Hepatocyte (in vitro differentiated cells): ENCODE measurements at regions not wholly inside any gene's neighbourhood (a gene's known extent, or its start where the extent isn't known, plus 50 kb on each side); places are given as distances from the start of the nearest gene placed in this dataset.
"Not testable (repeated sequence)": the region's sequence is repeated elsewhere in the genome, so short reads cannot be mapped to it uniquely, and the experiment has no call there.

Experiments
- DNase-seq: peaks from one replicate; pipeline ENCODE4 v3.0.0-alpha.2; 2016; ENCODE audit warnings: low spot score
- H2AFZ ChIP-seq: fragments of 200-600 bp; sonication (generic); 2 replicates; pipeline ENCODE4 v1.6.0; 2016; ENCODE audit warnings: antibody characterized with exemption, mild to moderate bottlenecking
- H3K27ac ChIP-seq: fragments of 200-600 bp; sonication (generic); 2 replicates; pipeline ENCODE4 v1.5.1; 2016; ENCODE audit warnings: mild to moderate bottlenecking
- H3K27me3 ChIP-seq: fragments of 200-600 bp; sonication (generic); 2 replicates; pipeline ENCODE4 v1.6.1; 2016
- H3K36me3 ChIP-seq: fragments of 200-600 bp; sonication (generic); replicated peaks from 2 replicates; pipeline ENCODE4 v1.5.1; 2016; ENCODE audit warnings: low read depth; ENCODE audit not compliant: insufficient read depth
- H3K4me1 ChIP-seq: fragments of 200-600 bp; sonication (generic); 2 replicates; pipeline ENCODE4 v1.5.1; 2016; ENCODE audit warnings: mild to moderate bottlenecking, moderate library complexity; ENCODE audit not compliant: insufficient read depth
- H3K4me2 ChIP-seq: fragments of 200-600 bp; sonication (generic); 2 replicates; pipeline ENCODE4 v1.6.0; 2016
- H3K4me3 ChIP-seq: fragments of 200-600 bp; sonication (generic); 2 replicates; pipeline ENCODE4 v1.5.1; 2016; ENCODE audit warnings: mild to moderate bottlenecking
- H3K79me2 ChIP-seq: fragments of 200-600 bp; sonication (generic); 2 replicates; pipeline ENCODE4 v1.6.0; 2017; ENCODE audit warnings: mild to moderate bottlenecking
- H3K9me2 ChIP-seq: fragments of 200-600 bp; sonication (generic); replicated peaks from 2 replicates; pipeline ENCODE4 v1.6.0; 2017; ENCODE audit warnings: mild to moderate bottlenecking; ENCODE audit not compliant: insufficient read depth
- H3K9me3 ChIP-seq: fragments of 200-600 bp; sonication (generic); 2 replicates; pipeline ENCODE4 v1.5.1; 2016; ENCODE audit warnings: low read depth, mild to moderate bottlenecking
- H4K20me1 ChIP-seq: fragments of 200-600 bp; sonication (generic); 2 replicates; pipeline ENCODE4 v1.6.0; 2016; ENCODE audit warnings: mild to moderate bottlenecking; ENCODE audit not compliant: insufficient read depth, poor library complexity, severe bottlenecking
- EZH2 ChIP-seq: fragments of 200-600 bp; sonication (generic); IDR thresholded peaks from 2 replicates; pipeline ENCODE4 v1.6.1; 2016; ENCODE audit warnings: antibody characterized with exemption, mild to moderate bottlenecking, borderline replicate concordance
- EZH2phosphoT487 ChIP-seq: fragments of 200-600 bp; sonication (generic); IDR thresholded peaks from one replicate; pipeline ENCODE4 v1.6.1; 2018; ENCODE audit warnings: antibody characterized with exemption, mild to moderate bottlenecking, low read depth, moderate library complexity; ENCODE audit not compliant: unreplicated experiment, severe bottlenecking
- whole genome bisulfite sequencing: methylation state at CpG from one replicate; pipeline ENCODE4 v1.1.6; 2016; ENCODE audit warnings: low lambda C conversion rate; ENCODE audit errors: missing lambda C conversion rate; 5-methylcytosine and 5-hydroxymethylcytosine counted together
- TF ChIP-seq, protein P1 (sequence below): fragments of 200-600 bp; sonication (generic); IDR thresholded peaks from 2 replicates; pipeline ENCODE4 v1.5.1; 2016; ENCODE audit warnings: antibody characterized with exemption, mild to moderate bottlenecking; ENCODE audit not compliant: poor library complexity

GRCh38 chr6:134810402-134810801 lies 139.5 kb downstream of the ALDH8A1 start:
- H3K36me3 ChIP-seq, result no peaks in the 10 kb centered on the region
- DNase-seq, result no peak
- 88% methylated on average over 2 of the region's 2 CpGs for WGBS
- no peaks in the 10 kb centered on the region for H3K9me2 ChIP-seq
- no peak overlapping the region for H3K27ac ChIP-seq
- no peaks in the 10 kb centered on the region for H3K9me3 ChIP-seq
- no peaks in the 10 kb centered on the region for H3K27me3 ChIP-seq
- H3K79me2 ChIP-seq, result no peaks in the 10 kb centered on the region
- TF ChIP-seq, protein P1, sequence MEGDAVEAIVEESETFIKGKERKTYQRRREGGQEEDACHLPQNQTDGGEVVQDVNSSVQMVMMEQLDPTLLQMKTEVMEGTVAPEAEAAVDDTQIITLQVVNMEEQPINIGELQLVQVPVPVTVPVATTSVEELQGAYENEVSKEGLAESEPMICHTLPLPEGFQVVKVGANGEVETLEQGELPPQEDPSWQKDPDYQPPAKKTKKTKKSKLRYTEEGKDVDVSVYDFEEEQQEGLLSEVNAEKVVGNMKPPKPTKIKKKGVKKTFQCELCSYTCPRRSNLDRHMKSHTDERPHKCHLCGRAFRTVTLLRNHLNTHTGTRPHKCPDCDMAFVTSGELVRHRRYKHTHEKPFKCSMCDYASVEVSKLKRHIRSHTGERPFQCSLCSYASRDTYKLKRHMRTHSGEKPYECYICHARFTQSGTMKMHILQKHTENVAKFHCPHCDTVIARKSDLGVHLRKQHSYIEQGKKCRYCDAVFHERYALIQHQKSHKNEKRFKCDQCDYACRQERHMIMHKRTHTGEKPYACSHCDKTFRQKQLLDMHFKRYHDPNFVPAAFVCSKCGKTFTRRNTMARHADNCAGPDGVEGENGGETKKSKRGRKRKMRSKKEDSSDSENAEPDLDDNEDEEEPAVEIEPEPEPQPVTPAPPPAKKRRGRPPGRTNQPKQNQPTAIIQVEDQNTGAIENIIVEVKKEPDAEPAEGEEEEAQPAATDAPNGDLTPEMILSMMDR, result no peak
- peaks cover 9% of the 10 kb centered on the region for H3K4me1 ChIP-seq
- no peak overlapping the region for H3K4me2 ChIP-seq
- no peak overlapping the region for H3K4me3 ChIP-seq
- no peaks in the 10 kb centered on the region for H4K20me1 ChIP-seq
- H2AFZ ChIP-seq, result no peak overlapping the region

DNA sequence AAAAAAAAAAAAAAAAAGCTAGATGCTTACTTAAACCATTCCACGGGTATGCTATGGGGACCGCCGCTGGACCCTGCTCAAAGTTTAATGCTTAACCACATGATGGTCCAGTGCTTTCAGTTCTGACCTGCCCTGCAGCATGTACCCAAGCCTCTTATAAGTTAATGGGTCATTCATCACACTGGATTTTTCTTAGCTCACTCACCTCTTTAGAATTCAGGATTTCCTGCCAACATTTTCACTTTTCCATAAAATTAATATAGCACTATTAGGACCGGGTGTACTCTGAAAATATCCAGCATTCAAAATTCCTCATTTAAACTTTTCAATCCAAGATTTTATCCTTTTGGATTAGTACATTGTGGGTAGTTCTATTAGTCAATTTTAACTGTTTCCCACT lies 140.8 kb downstream of the ALDH8A1 start:
- Histone ChIP-seq H3K4me2 (no peak overlapping the region), H3K4me3 (no peak overlapping the region), H3K36me3 (no peaks in the 10 kb centered on the region), H3K27me3 (no peaks in the 10 kb centered on the region), H3K79me2 (no peaks in the 10 kb centered on the region), H3K27ac (no peak overlapping the region), H3K9me2 (no peaks in the 10 kb centered on the region), H3K9me3 (no peaks in the 10 kb centered on the region), H2AFZ (no peak overlapping the region), H3K4me1 (peaks cover 16% of the 10 kb centered on the region), H4K20me1 (no peaks in the 10 kb centered on the region)
- TF ChIP-seq, protein P1, result no peak
- TF ChIP-seq EZH2 (no peak), EZH2phosphoT487 (no peak)
- WGBS, result 84% methylated on average over 4 of the region's 4 CpGs
- no peak for DNase-seq

DNA sequence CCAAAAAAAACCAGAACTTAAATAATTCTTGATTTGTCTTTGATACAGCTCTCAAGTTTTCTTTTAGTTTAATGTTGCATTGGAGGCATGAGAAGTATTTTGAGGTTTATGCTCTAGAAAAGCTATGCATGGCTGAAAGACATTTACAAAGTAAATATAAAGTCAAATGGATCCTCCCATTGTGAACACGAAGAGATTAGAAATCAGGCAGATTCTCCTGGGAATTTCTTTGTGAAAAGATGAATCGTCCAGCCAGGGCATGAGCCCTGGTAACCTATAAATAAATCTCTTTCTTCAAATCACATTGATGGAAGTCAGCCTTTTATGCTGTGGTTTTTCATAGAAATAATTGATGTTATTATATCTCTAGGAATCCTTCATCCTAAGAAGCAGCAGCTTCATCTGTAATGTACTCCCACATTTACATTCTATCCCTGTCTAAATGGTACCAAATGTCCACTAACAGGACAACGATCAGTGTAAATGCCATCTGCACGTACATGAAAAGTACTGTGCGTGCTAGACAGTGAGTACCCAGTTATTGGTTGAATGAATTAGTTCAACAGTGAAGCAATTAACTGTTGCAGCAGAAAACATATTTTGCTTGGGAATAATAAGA lies 143.6 kb downstream of the ALDH8A1 start:
- no peaks in the 10 kb centered on the region for H3K36me3 ChIP-seq
- TF ChIP-seq EZH2phosphoT487 (no peak), EZH2 (no peak)
- TF ChIP-seq, protein P1, result no peak

DNA sequence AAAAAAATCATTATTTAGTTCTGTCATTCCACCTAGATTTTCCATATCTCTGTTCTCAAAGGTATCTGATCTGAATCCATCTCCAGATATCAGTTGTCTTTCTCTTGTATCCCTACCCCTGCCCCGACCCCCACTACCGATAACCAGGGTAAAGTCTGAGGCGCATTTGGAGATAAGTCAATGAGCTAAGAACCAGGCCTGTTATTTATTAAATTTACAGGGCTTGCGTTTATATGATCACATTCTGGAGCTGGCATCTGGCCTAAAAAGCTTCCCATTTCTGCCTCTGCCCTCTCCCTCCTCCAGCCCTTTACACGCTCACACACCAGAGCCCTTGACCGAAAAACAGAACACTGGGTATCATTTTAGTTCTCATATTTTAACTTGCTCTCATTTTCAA lies 144.7 kb downstream of the ALDH8A1 start:
- H2AFZ ChIP-seq, result no peak overlapping the region
- peak; percentile 37 for DNase-seq
- TF ChIP-seq EZH2 (no peak), EZH2phosphoT487 (no peak)
- TF ChIP-seq, protein P1, result no peak

More for the DNA sequence above, 143.6 kb downstream of the ALDH8A1 start:
- no peaks in the 10 kb centered on the region for H3K27me3 ChIP-seq
- no peaks in the 10 kb centered on the region for H3K9me2 ChIP-seq
- H3K4me3 ChIP-seq, result no peak overlapping the region
- no peak for DNase-seq
- 64% methylated on average over 5 of the region's 5 CpGs for WGBS
- peaks cover 16% of the 10 kb centered on the region for H3K4me1 ChIP-seq
- H4K20me1 ChIP-seq, result no peaks in the 10 kb centered on the region
- H2AFZ ChIP-seq, result no peak overlapping the region
- no peak overlapping the region for H3K27ac ChIP-seq
- no peaks in the 10 kb centered on the region for H3K79me2 ChIP-seq
- H3K9me3 ChIP-seq, result no peaks in the 10 kb centered on the region
- no peak overlapping the region for H3K4me2 ChIP-seq

DNA sequence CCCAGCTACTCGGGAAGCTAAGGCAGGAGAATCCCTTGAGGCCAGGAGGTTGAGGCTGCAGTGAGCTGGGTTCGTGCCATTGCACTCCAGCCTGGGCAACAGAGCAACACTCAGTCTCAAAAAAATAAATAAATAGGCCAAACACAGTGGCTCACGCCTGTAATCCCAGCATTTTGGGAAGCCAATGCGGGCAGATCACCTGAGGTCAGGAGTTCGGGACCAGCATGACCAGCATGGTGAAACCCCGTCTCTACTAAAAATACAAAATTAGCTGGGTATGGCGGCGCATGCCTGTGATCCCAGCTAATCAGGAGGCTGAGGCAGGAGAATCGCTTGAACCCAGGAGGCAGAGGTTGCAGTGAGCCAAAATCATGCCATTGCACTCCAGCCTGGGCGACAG lies 145.6 kb downstream of the ALDH8A1 start:
- H3K27ac ChIP-seq, H3K79me2 ChIP-seq, H3K4me2 ChIP-seq, H2AFZ ChIP-seq, H3K9me3 ChIP-seq, H3K36me3 ChIP-seq, H3K9me2 ChIP-seq, H4K20me1 ChIP-seq, H3K27me3 ChIP-seq, DNase-seq, H3K4me3 ChIP-seq: not testable (repeated sequence)
- H3K4me1 ChIP-seq, result peaks cover 16% of the 10 kb centered on the region
- 95% methylated on average over 10 of the region's 10 CpGs for WGBS

More for the DNA sequence above, 144.7 kb downstream of the ALDH8A1 start:
- H3K36me3 ChIP-seq, result no peaks in the 10 kb centered on the region
- H3K27ac ChIP-seq, result no peak overlapping the region
- no peak overlapping the region for H3K4me2 ChIP-seq
- H4K20me1 ChIP-seq, result no peaks in the 10 kb centered on the region
- WGBS, result 44% methylated on average over 6 of the region's 6 CpGs
- peaks cover 16% of the 10 kb centered on the region for H3K4me1 ChIP-seq
- no peaks in the 10 kb centered on the region for H3K9me3 ChIP-seq
- H3K27me3 ChIP-seq, result no peaks in the 10 kb centered on the region
- no peaks in the 10 kb centered on the region for H3K9me2 ChIP-seq
- H3K4me3 ChIP-seq, result no peak overlapping the region
- H3K79me2 ChIP-seq, result no peaks in the 10 kb centered on the region
